Natural killer cell treated with Interleukin-12 subunit alpha and Interleukin-12 subunit beta and Interleukin-15 and Interleukin-18, amount 100 ng/mL, for 72 hours (primary cell): ENCODE measurements at regions not wholly inside any gene's neighbourhood (a gene's known extent, or its start where the extent isn't known, plus 50 kb on each side); places are given as distances from the start of the nearest gene placed in this dataset.

ENCODE experiments used
- ATAC-seq, 2 donors: fragments of 150-1000 bp; cut with Tn5 transposase in 1 of 2; sonication (Bioruptor Pico), chemical (Tn5 transposase) in 1 of 2; 2 replicates each; pipeline ENCODE4 v1.10.0; 2021
- DNase-seq: peaks from one replicate; pipeline ENCODE4 v3.0.0; 2022; ENCODE audit warnings: low spot score
- H3K27ac Mint-ChIP-seq, 2 donors: 1 replicate in 1 of 2; 2 replicates in 1 of 2; pipeline ENCODE4 v1.8.0; 2022; ENCODE audit warnings: mixed read lengths in 2 of 2, mild to moderate bottlenecking in 1 of 2, moderate library complexity in 1 of 2
- H3K27me3 Mint-ChIP-seq, 2 donors: 1 replicate in 1 of 2; 2 replicates in 1 of 2; pipeline ENCODE4 v1.8.0; 2022; ENCODE audit warnings: mixed read lengths in 2 of 2
- H3K36me3 Mint-ChIP-seq: one replicate; pipeline ENCODE4 v1.8.0; 2022; ENCODE audit warnings: mixed read lengths
- H3K4me1 Mint-ChIP-seq, 2 donors: 1 replicate in 1 of 2; 2 replicates in 1 of 2; pipeline ENCODE4 v1.8.0; 2022; ENCODE audit warnings: low read depth in 2 of 2, mixed read lengths in 2 of 2, mild to moderate bottlenecking in 1 of 2
- H3K4me3 Mint-ChIP-seq: one replicate; pipeline ENCODE4 v1.8.0; 2022; ENCODE audit warnings: mixed read lengths
- H3K9me3 Mint-ChIP-seq: 2 replicates; pipeline ENCODE4 v1.8.0; 2022; ENCODE audit warnings: mixed read lengths

GRCh38 chr14:94679106-94679810 is 67.1 kb downstream of the SERPINA3 start:
- Mint-ChIP-seq H3K27me3 (peaks cover 11 to 13% of the 10 kb centered on the region in 2 donors), H3K27ac (no peak overlapping the region)

GRCh38 chr14:94677747-94678146 is 65.6 kb downstream of the SERPINA3 start:
- Mint-ChIP-seq H3K27ac (no peak overlapping the region), H3K4me1 (no peaks in the 10 kb centered on the region), H3K36me3 (no peaks in the 10 kb centered on the region), H3K4me3 (no peak overlapping the region), H3K9me3 (no peaks in the 10 kb centered on the region), H3K27me3 (peaks cover 11 to 13% of the 10 kb centered on the region in 2 donors)
- DNase-seq (no peak), ATAC-seq (no peak)

More at GRCh38 chr14:94679106-94679810, 67.1 kb downstream of the SERPINA3 start:
- Mint-ChIP-seq H3K36me3 (no peaks in the 10 kb centered on the region), H3K4me1 (no peaks in the 10 kb centered on the region), H3K9me3 (no peaks in the 10 kb centered on the region), H3K4me3 (no peak overlapping the region)
- no peak for ATAC-seq
- DNase-seq: no peak

DNA sequence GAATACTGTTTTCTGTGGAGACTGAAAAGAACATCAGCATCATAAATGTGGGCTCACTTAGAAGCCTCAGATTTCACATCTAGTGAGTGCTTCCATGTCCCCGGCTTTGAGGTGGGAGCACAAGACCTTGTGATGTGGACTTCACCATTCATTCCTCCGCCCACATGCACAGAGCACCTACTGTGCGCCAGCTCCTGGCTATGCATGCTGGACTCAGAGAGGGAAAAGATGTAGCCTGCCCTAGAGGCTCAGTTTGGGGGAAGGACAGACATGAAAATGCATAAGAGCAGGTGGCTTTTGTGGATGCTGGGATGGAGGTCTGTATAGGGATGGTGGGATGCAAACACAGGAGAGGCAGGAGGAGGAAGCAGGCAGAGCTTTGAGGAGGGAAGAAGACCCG is 65.0 kb downstream of the SERPINA3 start:
- DNase-seq (no peak), ATAC-seq (no peak)
- Mint-ChIP-seq H3K27ac (no peak overlapping the region), H3K9me3 (no peaks in the 10 kb centered on the region), H3K36me3 (no peaks in the 10 kb centered on the region), H3K27me3 (peaks cover 11 to 13% of the 10 kb centered on the region in 2 donors), H3K4me1 (no peaks in the 10 kb centered on the region), H3K4me3 (no peak overlapping the region)

DNA sequence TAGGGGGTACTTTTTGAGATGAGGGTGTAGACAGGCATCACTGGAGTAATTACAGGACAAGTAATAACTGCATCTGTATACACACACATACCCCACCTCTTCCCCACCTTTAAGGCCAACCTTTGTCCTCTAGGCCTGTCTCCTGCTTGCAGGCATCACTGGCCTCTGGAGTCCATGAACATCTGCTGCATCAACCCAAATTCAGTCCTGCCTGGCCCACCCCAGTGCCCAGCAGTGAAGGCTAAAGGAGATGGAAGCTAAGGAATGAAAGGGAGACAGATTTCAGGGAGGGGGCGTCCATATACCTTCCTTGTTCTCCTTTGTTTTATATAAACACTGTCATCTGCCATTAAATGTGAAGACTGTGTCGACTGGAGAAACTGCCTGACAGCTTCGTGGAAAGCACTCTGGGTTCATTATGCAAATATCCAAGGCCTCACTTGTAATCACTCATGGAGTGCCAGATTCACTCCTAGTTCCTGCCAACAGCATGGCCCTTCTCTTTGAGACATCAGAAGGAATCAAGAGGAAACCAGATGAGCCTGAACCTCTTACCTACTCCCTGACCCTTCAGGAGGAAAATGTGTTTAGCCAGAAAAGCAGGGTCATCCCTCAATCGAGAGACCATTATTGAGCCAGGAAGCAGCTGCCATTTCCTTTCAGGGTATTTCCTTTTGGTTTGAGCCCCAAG is 64.4 kb downstream of the SERPINA3 start:
- no peak for DNase-seq
- no peak overlapping the region for H3K27ac Mint-ChIP-seq
- H3K9me3 Mint-ChIP-seq: no peaks in the 10 kb centered on the region
- peaks cover 11 to 13% of the 10 kb centered on the region in 2 donors for H3K27me3 Mint-ChIP-seq
- no peak for ATAC-seq
- H3K4me1 Mint-ChIP-seq: no peaks in the 10 kb centered on the region
- H3K4me3 Mint-ChIP-seq: no peak overlapping the region
- H3K36me3 Mint-ChIP-seq: no peaks in the 10 kb centered on the region

- H3K4me3 Mint-ChIP-seq: no peak overlapping the region
- ATAC-seq (no peak), DNase-seq (no peak)
- no peak overlapping the region for H3K27ac Mint-ChIP-seq
- H3K9me3 Mint-ChIP-seq: no peaks in the 10 kb centered on the region
- H3K4me1 Mint-ChIP-seq: no peaks in the 10 kb centered on the region
- H3K36me3 Mint-ChIP-seq: no peaks in the 10 kb centered on the region
- H3K27me3 Mint-ChIP-seq: peaks cover 12 to 18% of the 10 kb centered on the region in 2 donors
Measured at GRCh38 chr14:94675036-94675435, 62.8 kb downstream of the SERPINA3 start.

GRCh38 chr14:94673781-94674231 is 61.6 kb downstream of the SERPINA3 start:
- Mint-ChIP-seq H3K9me3 (no peaks in the 10 kb centered on the region), H3K36me3 (no peaks in the 10 kb centered on the region), H3K4me3 (no peak overlapping the region), H3K4me1 (no peaks in the 10 kb centered on the region), H3K27me3 (peaks cover 15 to 28% of the 10 kb centered on the region in 2 donors), H3K27ac (no peak overlapping the region)
- DNase-seq (no peak), ATAC-seq (peak in 1 of 2 donors; percentile 43)
